Liver (tissue), 3 donors: ENCODE measurements at regions not wholly inside any gene's neighbourhood (a gene's known extent, or its start where the extent isn't known, plus 50 kb on each side); places are given as distances from the start of the nearest gene placed in this dataset.

Source experiments
- CTCF ChIP-seq: fragments of 150-350 bp; IDR thresholded peaks from 2 replicates; pipeline ENCODE4 v1.5.1; 2017; ENCODE audit warnings: improper control_type of control experiment, low read depth, low read length; ENCODE audit not compliant: missing input control
- FOXA2 ChIP-seq: IDR thresholded peaks from 2 replicates; pipeline ENCODE4 v1.6.1; 2016; ENCODE audit warnings: antibody characterized with exemption
- JUND ChIP-seq, 2 donors: IDR thresholded peaks; 2 replicates each; pipeline ENCODE4 v1.6.1; 2016; ENCODE audit warnings: antibody characterized with exemption in 2 of 2
- REST ChIP-seq: IDR thresholded peaks from 2 replicates; pipeline ENCODE4 v1.6.1; 2016; ENCODE audit warnings: antibody characterized with exemption, mild to moderate bottlenecking
- SP1 ChIP-seq: IDR thresholded peaks from 2 replicates; pipeline ENCODE4 v1.6.1; 2018; ENCODE audit warnings: antibody characterized with exemption, mild to moderate bottlenecking
- donor health status: healthy.
- donor health status: healthy.

GRCh38 chr1:55636696-55637095 is 421.5 kb upstream of the USP24 start:
- TF ChIP-seq SP1 (no peak), REST (no peak), CTCF (no peak), FOXA2 (no peak), JUND (IDR thresholded peaks at IDR 0.05) (no peak)
